ENCODE measurements at regions not wholly inside any gene's neighbourhood (a gene's known extent, or its start where the extent isn't known, plus 50 kb on each side); places are given as distances from the start of the nearest gene placed in this dataset.

- TF ChIP-seq CTCF (IDR thresholded peaks at IDR 0.05) (no peak), POLR2A (IDR thresholded peaks at IDR 0.05) (no peak)
Measured at GRCh38 chr6:159351707-159352106, 182.5 kb downstream of the FNDC1 start.
